Neural cell (in vitro differentiated cells): ENCODE measurements at regions not wholly inside any gene's neighbourhood (a gene's known extent, or its start where the extent isn't known, plus 50 kb on each side); places are given as distances from the start of the nearest gene placed in this dataset.

ENCODE experiments used
- H2AFZ ChIP-seq: fragments of 200-600, 300-800 bp; sonication (generic), shearing (Covaris generic); 2 replicates; pipeline ENCODE4 v1.6.0; 2014; ENCODE audit warnings: low read depth, mild to moderate bottlenecking, antibody characterized with exemption, low read length, moderate library complexity
- H3F3A ChIP-seq: fragments of 200-600 bp; shearing (Covaris generic); 2 replicates; pipeline ENCODE4 v1.6.1; 2016; ENCODE audit warnings: mild to moderate bottlenecking, moderate library complexity, mixed read lengths, antibody characterized with exemption, low read length; ENCODE audit not compliant: insufficient read depth, poor library complexity, severe bottlenecking
- H3K27ac ChIP-seq: fragments of 200-600, 300-800 bp; sonication (generic), shearing (Covaris generic); 2 replicates; pipeline ENCODE4 v1.5.1; 2014; ENCODE audit warnings: mild to moderate bottlenecking, low read length, moderate library complexity
- H3K27me3 ChIP-seq: fragments of 300-800, 200-600 bp; sonication (generic), shearing (Covaris generic); 2 replicates; pipeline ENCODE4 v1.6.0; 2014; ENCODE audit warnings: mild to moderate bottlenecking, low read depth, low read length, moderate library complexity; ENCODE audit not compliant: insufficient read depth
- H3K36me3 ChIP-seq: fragments of 300-800, 200-600 bp; sonication (generic), shearing (Covaris generic); 2 replicates; pipeline ENCODE4 v1.5.1; 2014; ENCODE audit warnings: mild to moderate bottlenecking, antibody characterized with exemption, low read length, moderate library complexity; ENCODE audit not compliant: insufficient read depth
- H3K4me2 ChIP-seq: fragments of 300-800, 200-600 bp; sonication (generic), shearing (Covaris generic); 2 replicates; pipeline ENCODE4 v1.6.0; 2014; ENCODE audit warnings: mild to moderate bottlenecking, low read length
- H3K4me3 ChIP-seq: fragments of 300-800, 200-600 bp; sonication (generic), shearing (Covaris generic); 2 replicates; pipeline ENCODE4 v1.5.1; 2014; ENCODE audit warnings: mild to moderate bottlenecking, low read length, moderate library complexity
- H3K79me2 ChIP-seq: fragments of 200-600 bp; shearing (Covaris generic); replicated peaks from 2 replicates; pipeline ENCODE4 v1.6.0; 2014; ENCODE audit warnings: mild to moderate bottlenecking, low read length, moderate library complexity; ENCODE audit not compliant: insufficient read depth
- H3K9ac ChIP-seq: fragments of 300-800, 200-600 bp; sonication (generic), shearing (Covaris generic); 2 replicates; pipeline ENCODE4 v1.6.1; 2016; ENCODE audit warnings: mild to moderate bottlenecking, low read length, mixed read lengths
- H3K9me2 ChIP-seq: fragments of 200-600 bp; shearing (Covaris generic); 2 replicates; pipeline ENCODE4 v1.6.1; 2016; ENCODE audit warnings: mild to moderate bottlenecking, low read length, mixed read lengths; ENCODE audit not compliant: insufficient read depth
- H3K9me3 ChIP-seq: fragments of 200-600, 300-800 bp; sonication (generic), shearing (Covaris generic); 2 replicates; pipeline ENCODE4 v1.6.1; 2016; ENCODE audit warnings: mild to moderate bottlenecking, mixed run types, low read length, moderate library complexity, mixed read lengths
- H4K20me1 ChIP-seq: fragments of 200-600 bp; shearing (Covaris generic); 2 replicates; pipeline ENCODE4 v1.6.1; 2016; ENCODE audit warnings: mild to moderate bottlenecking, mixed run types; ENCODE audit not compliant: insufficient read depth
- EP300 ChIP-seq: fragments of 450-650 bp; conservative IDR thresholded peaks from 2 replicates; pipeline ENCODE4 v1.6.1; 2014; ENCODE audit warnings: antibody characterized with exemption, mild to moderate bottlenecking, moderate library complexity; ENCODE audit not compliant: poor library complexity, severe bottlenecking
- EZH2 ChIP-seq: fragments of 200-600, 300-800 bp; shearing (Covaris generic), sonication (generic); IDR thresholded peaks from 2 replicates; pipeline ENCODE4 v1.6.1; 2014; ENCODE audit warnings: antibody characterized with exemption, low read length, borderline replicate concordance, mild to moderate bottlenecking; ENCODE audit not compliant: insufficient read depth, poor library complexity, severe bottlenecking
- MXI1 ChIP-seq: fragments of 450-650 bp; conservative IDR thresholded peaks from 2 replicates; pipeline ENCODE4 v1.6.1; 2014; ENCODE audit warnings: antibody characterized with exemption, mild to moderate bottlenecking; ENCODE audit not compliant: poor library complexity, severe bottlenecking
- POLR2AphosphoS5 ChIP-seq: IDR thresholded peaks from 2 replicates; pipeline ENCODE4 v1.6.1; 2012
- RAD21 ChIP-seq: fragments of 450-650 bp; conservative IDR thresholded peaks from 2 replicates; pipeline ENCODE4 v1.6.1; 2014; ENCODE audit warnings: antibody characterized with exemption, mild to moderate bottlenecking, moderate library complexity
- SMC3 ChIP-seq: fragments of 450-650 bp; conservative IDR thresholded peaks from 2 replicates; pipeline ENCODE4 v1.6.1; 2014; ENCODE audit warnings: antibody characterized with exemption, mild to moderate bottlenecking, moderate library complexity; ENCODE audit not compliant: poor library complexity
- TAF1 ChIP-seq: IDR thresholded peaks from 2 replicates; pipeline ENCODE4 v1.6.1; 2012; ENCODE audit warnings: low read depth
- TF ChIP-seq, protein P1 (sequence below): fragments of 450-650 bp; IDR thresholded peaks from 2 replicates; pipeline ENCODE4 v1.5.1; 2014; ENCODE audit warnings: antibody characterized with exemption, mild to moderate bottlenecking, moderate library complexity; ENCODE audit not compliant: poor library complexity, severe bottlenecking
- TF ChIP-seq, protein P2 (sequence below): IDR thresholded peaks from 2 replicates; pipeline ENCODE4 v1.6.1; 2012; ENCODE audit warnings: borderline replicate concordance

DNA sequence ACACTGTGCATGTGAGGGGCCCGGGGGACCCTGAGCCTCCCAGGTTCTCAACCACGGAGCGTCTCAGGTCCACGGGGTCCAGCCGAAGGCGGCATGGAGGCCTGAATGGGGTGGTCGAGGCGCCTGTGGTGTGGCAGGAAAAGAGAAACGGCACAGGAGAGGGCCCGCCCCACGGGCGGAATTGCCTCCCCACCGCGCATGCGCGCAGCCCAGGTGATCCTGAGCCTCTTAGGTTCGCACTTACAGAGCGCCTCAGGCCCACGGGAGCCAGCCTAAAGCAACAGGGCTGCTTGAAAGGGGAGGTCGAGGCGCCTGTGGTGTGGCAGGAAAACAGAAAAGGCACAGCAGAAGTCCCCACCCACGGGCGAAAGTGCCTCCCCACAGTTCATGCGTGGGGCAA, 311.0 kb downstream of the ALG10 start:
- Histone ChIP-seq H2AFZ (no peak overlapping the region), H4K20me1 (no peaks in the 10 kb centered on the region), H3K4me3 (no peak overlapping the region), H3K27me3 (no peaks in the 10 kb centered on the region), H3K9ac (no peak overlapping the region), H3K79me2 (no peaks in the 10 kb centered on the region), H3K27ac (no peak overlapping the region), H3K9me3 (peaks cover 24% of the 10 kb centered on the region), H3F3A (no peaks in the 10 kb centered on the region), H3K9me2 (no peaks in the 10 kb centered on the region), H3K4me2 (no peak overlapping the region), H3K36me3 (no peaks in the 10 kb centered on the region)
- TF ChIP-seq RAD21 (no peak), POLR2AphosphoS5 (no peak), EP300 (no peak), TAF1 (no peak), MXI1 (no peak), SMC3 (no peak), EZH2 (no peak)
- TF ChIP-seq, protein P1, sequence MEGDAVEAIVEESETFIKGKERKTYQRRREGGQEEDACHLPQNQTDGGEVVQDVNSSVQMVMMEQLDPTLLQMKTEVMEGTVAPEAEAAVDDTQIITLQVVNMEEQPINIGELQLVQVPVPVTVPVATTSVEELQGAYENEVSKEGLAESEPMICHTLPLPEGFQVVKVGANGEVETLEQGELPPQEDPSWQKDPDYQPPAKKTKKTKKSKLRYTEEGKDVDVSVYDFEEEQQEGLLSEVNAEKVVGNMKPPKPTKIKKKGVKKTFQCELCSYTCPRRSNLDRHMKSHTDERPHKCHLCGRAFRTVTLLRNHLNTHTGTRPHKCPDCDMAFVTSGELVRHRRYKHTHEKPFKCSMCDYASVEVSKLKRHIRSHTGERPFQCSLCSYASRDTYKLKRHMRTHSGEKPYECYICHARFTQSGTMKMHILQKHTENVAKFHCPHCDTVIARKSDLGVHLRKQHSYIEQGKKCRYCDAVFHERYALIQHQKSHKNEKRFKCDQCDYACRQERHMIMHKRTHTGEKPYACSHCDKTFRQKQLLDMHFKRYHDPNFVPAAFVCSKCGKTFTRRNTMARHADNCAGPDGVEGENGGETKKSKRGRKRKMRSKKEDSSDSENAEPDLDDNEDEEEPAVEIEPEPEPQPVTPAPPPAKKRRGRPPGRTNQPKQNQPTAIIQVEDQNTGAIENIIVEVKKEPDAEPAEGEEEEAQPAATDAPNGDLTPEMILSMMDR, result no peak
- TF ChIP-seq, protein P2, sequence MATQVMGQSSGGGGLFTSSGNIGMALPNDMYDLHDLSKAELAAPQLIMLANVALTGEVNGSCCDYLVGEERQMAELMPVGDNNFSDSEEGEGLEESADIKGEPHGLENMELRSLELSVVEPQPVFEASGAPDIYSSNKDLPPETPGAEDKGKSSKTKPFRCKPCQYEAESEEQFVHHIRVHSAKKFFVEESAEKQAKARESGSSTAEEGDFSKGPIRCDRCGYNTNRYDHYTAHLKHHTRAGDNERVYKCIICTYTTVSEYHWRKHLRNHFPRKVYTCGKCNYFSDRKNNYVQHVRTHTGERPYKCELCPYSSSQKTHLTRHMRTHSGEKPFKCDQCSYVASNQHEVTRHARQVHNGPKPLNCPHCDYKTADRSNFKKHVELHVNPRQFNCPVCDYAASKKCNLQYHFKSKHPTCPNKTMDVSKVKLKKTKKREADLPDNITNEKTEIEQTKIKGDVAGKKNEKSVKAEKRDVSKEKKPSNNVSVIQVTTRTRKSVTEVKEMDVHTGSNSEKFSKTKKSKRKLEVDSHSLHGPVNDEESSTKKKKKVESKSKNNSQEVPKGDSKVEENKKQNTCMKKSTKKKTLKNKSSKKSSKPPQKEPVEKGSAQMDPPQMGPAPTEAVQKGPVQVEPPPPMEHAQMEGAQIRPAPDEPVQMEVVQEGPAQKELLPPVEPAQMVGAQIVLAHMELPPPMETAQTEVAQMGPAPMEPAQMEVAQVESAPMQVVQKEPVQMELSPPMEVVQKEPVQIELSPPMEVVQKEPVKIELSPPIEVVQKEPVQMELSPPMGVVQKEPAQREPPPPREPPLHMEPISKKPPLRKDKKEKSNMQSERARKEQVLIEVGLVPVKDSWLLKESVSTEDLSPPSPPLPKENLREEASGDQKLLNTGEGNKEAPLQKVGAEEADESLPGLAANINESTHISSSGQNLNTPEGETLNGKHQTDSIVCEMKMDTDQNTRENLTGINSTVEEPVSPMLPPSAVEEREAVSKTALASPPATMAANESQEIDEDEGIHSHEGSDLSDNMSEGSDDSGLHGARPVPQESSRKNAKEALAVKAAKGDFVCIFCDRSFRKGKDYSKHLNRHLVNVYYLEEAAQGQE, result no peak

DNA sequence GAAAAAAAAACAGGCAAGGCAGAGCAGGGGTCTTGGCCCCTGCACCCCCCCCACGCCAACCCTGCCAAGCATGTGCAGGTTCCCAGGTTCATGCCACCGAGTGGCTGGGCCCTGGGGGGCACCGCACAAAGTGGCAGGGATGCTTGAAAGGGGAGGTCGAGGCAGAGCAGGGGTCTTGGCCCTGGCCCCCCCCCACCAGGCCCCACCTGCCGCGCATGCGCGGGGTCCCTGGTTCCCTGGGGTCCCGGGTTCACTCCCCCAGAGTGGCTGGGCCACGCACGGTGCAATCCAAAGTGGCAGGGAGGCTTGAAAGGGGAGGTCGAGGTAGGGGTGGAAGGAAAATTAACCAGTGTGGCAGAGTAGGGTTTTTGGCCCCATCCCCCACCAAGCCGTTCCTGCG, 312.2 kb downstream of the ALG10 start:
- H4K20me1 ChIP-seq, result no peaks in the 10 kb centered on the region
- no peaks in the 10 kb centered on the region for H3K79me2 ChIP-seq
- H3K4me3 ChIP-seq, result no peak overlapping the region
- H3K36me3 ChIP-seq, result no peaks in the 10 kb centered on the region
- H3K27ac ChIP-seq, result no peak overlapping the region
- H3K9me3 ChIP-seq, result peaks cover 28% of the 10 kb centered on the region
- TF ChIP-seq, protein P1, result no peak
- TF ChIP-seq EP300 (no peak), EZH2 (no peak), SMC3 (no peak), RAD21 (no peak), POLR2AphosphoS5 (no peak), MXI1 (no peak), TAF1 (no peak)
- TF ChIP-seq, protein P2, result no peak
- no peak overlapping the region for H2AFZ ChIP-seq
- no peaks in the 10 kb centered on the region for H3F3A ChIP-seq
- no peak overlapping the region for H3K4me2 ChIP-seq
- no peak overlapping the region for H3K9ac ChIP-seq
- no peaks in the 10 kb centered on the region for H3K27me3 ChIP-seq
- H3K9me2 ChIP-seq, result no peaks in the 10 kb centered on the region
